ENCODE measurements at regions not wholly inside any gene's neighbourhood (a gene's known extent, or its start where the extent isn't known, plus 50 kb on each side); places are given as distances from the start of the nearest gene placed in this dataset.

- TF ChIP-seq ATF3 (CRISPR knock-in tag; conservative IDR thresholded peaks at IDR 0.05) (no peak), JUN (CRISPR knock-in tag; IDR thresholded peaks at IDR 0.05) (no peak), KAT7 (CRISPR knock-in tag; IDR thresholded peaks at IDR 0.05; ENCODE audit: borderline replicate concordance) (no peak), CBFB (CRISPR knock-in tag; IDR thresholded peaks at IDR 0.05; ENCODE audit: low read depth) (no peak), USF1 (CRISPR knock-in tag; IDR thresholded peaks at IDR 0.05) (no peak), FOXJ3 (CRISPR knock-in tag; IDR thresholded peaks at IDR 0.05; ENCODE audit: borderline replicate concordance) (no peak), ZNF423 (CRISPR knock-in tag; IDR thresholded peaks at IDR 0.05) (no peak), MAX (CRISPR knock-in tag; IDR thresholded peaks at IDR 0.05) (no peak), EMX1 (CRISPR knock-in tag; IDR thresholded peaks at IDR 0.05) (no peak), USF2 (CRISPR knock-in tag; IDR thresholded peaks at IDR 0.05) (no peak), STAT6 (CRISPR knock-in tag; conservative IDR thresholded peaks at IDR 0.05; ENCODE audit: low read depth) (no peak), ZNF512 (CRISPR knock-in tag; IDR thresholded peaks at IDR 0.05; ENCODE audit: borderline replicate concordance) (no peak), TP53 (CRISPR knock-in tag; IDR thresholded peaks at IDR 0.05) (no peak), ATF6 (CRISPR knock-in tag; IDR thresholded peaks at IDR 0.05) (no peak), MYBL2 (CRISPR knock-in tag; IDR thresholded peaks at IDR 0.05) (no peak), NR2C2 (CRISPR knock-in tag; IDR thresholded peaks at IDR 0.05) (no peak), ZNF671 (CRISPR knock-in tag; IDR thresholded peaks at IDR 0.05) (no peak), ZNF425 (CRISPR knock-in tag; conservative IDR thresholded peaks at IDR 0.05) (no peak), JAZF1 (CRISPR knock-in tag; IDR thresholded peaks at IDR 0.05) (no peak), E2F1 (CRISPR knock-in tag; IDR thresholded peaks at IDR 0.05) (no peak)
- POLR2A ChIA-PET: no interaction called here
- Mint-ChIP-seq H3K9me3 (no peaks in the 10 kb centered on the region), H3K4me1 (peaks cover 22% of the 10 kb centered on the region), H3K36me3 (no peaks in the 10 kb centered on the region), H3K27ac (no peak overlapping the region), H3K27me3 (ENCODE audit: low read depth) (peaks cover 7% of the 10 kb centered on the region), H3K4me3 (no peak overlapping the region)
- DNase-seq (ENCODE audit: low spot score) (no peak), ATAC-seq (peak; percentile 68)
- CTCF ChIA-PET: interaction anchor here (1.1 to 1.9 kb wide), 3 partner anchors 11 to 244 kb away, joined by 4 to 9 read pairs (median 7); no protein-coding TSS in a partner anchor
Measured at GRCh38 chr6:165861226-165861625, 198.2 kb upstream of the PDE10A start.
